Upper lobe of left lung (tissue), 6 donors: ENCODE measurements at regions not wholly inside any gene's neighbourhood (a gene's known extent, or its start where the extent isn't known, plus 50 kb on each side); places are given as distances from the start of the nearest gene placed in this dataset.
A peak's percentile ranks its signal among the peaks of the same experiment; 100 is the strongest.

Experiments
- ATAC-seq, 2 donors: fragments of 200-7000 bp; cut with Tn5 transposase; one replicate each; pipeline ENCODE4 v1.9.1; 2022; ENCODE audit warnings: mild to moderate bottlenecking in 2 of 2, moderate library complexity in 2 of 2; ENCODE audit not compliant: low FRiP score in 2 of 2
- DNase-seq, 2 donors: peaks; one replicate each; pipeline ENCODE4 v3.0.0-alpha.2; 2019 to 2020
- H3K27ac ChIP-seq, 4 donors: fragments of 200-600 bp; sonication (generic); one replicate each; pipeline ENCODE4 v1.5.1; 2016 to 2019
- H3K27me3 ChIP-seq, 4 donors: fragments of 200-600 bp; sonication (generic); one replicate each; pipeline ENCODE4 v1.5.1; 2017 to 2019
- H3K36me3 ChIP-seq, 4 donors: fragments of 200-600 bp; sonication (generic); one replicate each; pipeline ENCODE4 v1.5.1; 2016 to 2019
- H3K4me1 ChIP-seq, 4 donors: fragments of 200-600 bp; sonication (generic); one replicate each; pipeline ENCODE4 v1.5.1; 2018 to 2019
- H3K4me3 ChIP-seq, 4 donors: fragments of 200-600 bp; sonication (generic); one replicate each; pipeline ENCODE4 v1.5.1; 2017 to 2019; ENCODE audit warnings: mild to moderate bottlenecking in 2 of 4, moderate library complexity in 1 of 4
- H3K9me3 ChIP-seq, 4 donors: fragments of 200-600 bp; sonication (generic); one replicate each; pipeline ENCODE4 v1.5.1; 2018 to 2019
- CTCF ChIP-seq, 6 experiments: fragments of 450-650 bp in 4 of 6; fragments of 200-600 bp in 2 of 6; sonication (generic) in 2 of 6; IDR thresholded peaks; one replicate each; pipeline ENCODE4 v1.5.1; 2016 to 2019; ENCODE audit warnings: antibody characterized with exemption in 6 of 6
- EP300 ChIP-seq, 4 donors: sonication (generic); formaldehyde crosslinking; IDR thresholded peaks; one replicate each; pipeline ENCODE4 v1.5.1; 2017; ENCODE audit warnings: antibody characterized with exemption in 4 of 4, control low read depth in 2 of 4
- POLR2A ChIP-seq, 4 donors: fragments of 450-650 bp; IDR thresholded peaks; one replicate each; pipeline ENCODE4 v1.5.1; 2016 to 2017; ENCODE audit warnings: antibody characterized with exemption in 4 of 4, mild to moderate bottlenecking in 2 of 4
- POLR2AphosphoS5 ChIP-seq, 2 donors: sonication (generic); formaldehyde crosslinking; IDR thresholded peaks; one replicate each; pipeline ENCODE4 v1.5.1; 2017; ENCODE audit warnings: antibody characterized with exemption in 2 of 2
- WGBS, 2 donors: methylation state at CpG; one replicate each; pipeline ENCODE4 v1.1.5; 2017 to 2018; 5-methylcytosine and 5-hydroxymethylcytosine counted together
- donor health status: DM: no; HTN: no; CAD: no; lungs with moderate emphysema.
- donor health status: DM: no; HTN: yes; CAD: no; lungs with severe emphysema.

DNA sequence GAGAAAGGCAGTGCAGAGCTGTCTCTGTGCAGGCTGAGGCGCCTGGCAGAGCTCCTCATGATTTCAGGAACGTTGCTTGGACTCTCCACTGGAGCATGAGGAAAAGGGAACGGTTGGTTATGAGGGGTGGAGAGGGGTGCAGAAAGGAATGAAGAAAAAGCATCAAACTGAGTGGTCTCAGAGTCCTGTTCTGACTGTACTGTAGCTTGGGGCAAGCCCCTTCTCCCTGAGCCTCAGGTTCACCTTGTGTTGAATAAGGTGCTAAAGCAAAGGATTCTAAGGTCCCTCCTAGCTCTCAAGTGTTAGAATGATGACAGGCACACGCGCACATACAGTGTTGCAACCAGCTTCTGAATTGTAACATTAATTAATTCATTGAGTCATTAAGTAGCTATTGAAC, 125.2 kb upstream of the PARP11 start:
- Histone ChIP-seq H3K27me3 (no peaks in the 10 kb centered on the region), H3K27ac (peak overlapping the region in 3 of 4 donors; percentile 54 to 75 (median 69)), H3K9me3 (no peaks in the 10 kb centered on the region), H3K4me1 (peaks cover 0 to 16% (median 7%) of the 10 kb centered on the region in 4 donors), H3K4me3 (no peak overlapping the region), H3K36me3 (no peaks in the 10 kb centered on the region)
- no peak for TF ChIP-seq CTCF (IDR thresholded peaks at IDR 0.05)
- TF ChIP-seq POLR2AphosphoS5 (IDR thresholded peaks at IDR 0.05): no peak
- no peak for TF ChIP-seq EP300 (IDR thresholded peaks at IDR 0.05)
- DNase-seq (no peak), ATAC-seq (no peak)
- 61 to 76% methylated on average over 5 of the region's 5 CpGs for WGBS, 2 donors

- no peaks in the 10 kb centered on the region for H3K27me3 ChIP-seq
- no peaks in the 10 kb centered on the region for H3K36me3 ChIP-seq
- TF ChIP-seq POLR2AphosphoS5 (IDR thresholded peaks at IDR 0.05) (no peak), POLR2A (IDR thresholded peaks at IDR 0.05) (no peak), CTCF (IDR thresholded peaks at IDR 0.05) (no peak), EP300 (IDR thresholded peaks at IDR 0.05) (no peak)
- 67 to 79% methylated on average over 5 of the region's 5 CpGs for WGBS, 2 donors
- H3K9me3 ChIP-seq: no peaks in the 10 kb centered on the region
- ATAC-seq (no peak), DNase-seq (no peak)
- no peak overlapping the region for H3K27ac ChIP-seq
- no peak overlapping the region for H3K4me3 ChIP-seq
- peaks cover 0 to 16% (median 7%) of the 10 kb centered on the region in 4 donors for H3K4me1 ChIP-seq
Measured at GRCh38 chr12:3996322-3996721, 123.1 kb upstream of the PARP11 start.

- Histone ChIP-seq H3K27me3 (no peaks in the 10 kb centered on the region), H3K9me3 (no peaks in the 10 kb centered on the region), H3K4me1 (peaks cover 0 to 16% (median 7%) of the 10 kb centered on the region in 4 donors), H3K27ac (no peak overlapping the region), H3K4me3 (no peak overlapping the region), H3K36me3 (no peaks in the 10 kb centered on the region)
- DNase-seq (no peak), ATAC-seq (no peak)
- 87 to 88% methylated on average over 2 of the region's 2 CpGs for WGBS, 2 donors
- TF ChIP-seq POLR2AphosphoS5 (IDR thresholded peaks at IDR 0.05): no peak
- no peak for TF ChIP-seq EP300 (IDR thresholded peaks at IDR 0.05)
- no peak for TF ChIP-seq POLR2A (IDR thresholded peaks at IDR 0.05)
- TF ChIP-seq CTCF (IDR thresholded peaks at IDR 0.05): no peak
Measured at GRCh38 chr12:3995306-3995705, 122.1 kb upstream of the PARP11 start.

DNA sequence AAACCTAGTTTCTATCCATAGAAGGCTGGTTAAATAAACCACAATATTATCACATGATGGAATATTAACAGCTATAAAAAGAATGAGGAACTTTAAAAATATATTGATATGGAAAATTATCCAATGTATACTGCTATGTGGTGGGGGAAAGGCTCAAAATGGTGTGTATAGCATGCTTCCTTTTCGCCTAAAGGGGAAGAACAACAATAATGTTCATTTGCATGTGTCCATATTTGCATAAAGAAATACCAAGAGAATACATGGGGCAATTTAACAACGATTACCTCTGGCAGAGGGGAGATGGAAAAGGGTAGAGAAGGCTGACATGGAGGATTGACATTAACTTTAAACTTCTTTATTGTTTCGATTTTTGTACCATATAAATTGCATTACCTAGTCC, 121.3 kb upstream of the PARP11 start:
- Histone ChIP-seq H3K4me3 (no peak overlapping the region), H3K27me3 (no peaks in the 10 kb centered on the region), H3K27ac (no peak overlapping the region), H3K9me3 (no peaks in the 10 kb centered on the region), H3K36me3 (no peaks in the 10 kb centered on the region), H3K4me1 (peaks cover 0 to 16% (median 7%) of the 10 kb centered on the region in 4 donors)
- TF ChIP-seq POLR2AphosphoS5 (IDR thresholded peaks at IDR 0.05): no peak
- TF ChIP-seq POLR2A (IDR thresholded peaks at IDR 0.05): no peak
- TF ChIP-seq CTCF (IDR thresholded peaks at IDR 0.05): no peak
- TF ChIP-seq EP300 (IDR thresholded peaks at IDR 0.05): no peak
- WGBS, 2 donors: 72 to 82% methylated on average over 3 of the region's 3 CpGs
- DNase-seq (no peak), ATAC-seq (no peak)

GRCh38 chr12:3992945-3993344, 119.7 kb upstream of the PARP11 start:
- H3K27me3 ChIP-seq: no peaks in the 10 kb centered on the region
- TF ChIP-seq CTCF (IDR thresholded peaks at IDR 0.05): no peak
- TF ChIP-seq POLR2AphosphoS5 (IDR thresholded peaks at IDR 0.05): no peak
- no peak for TF ChIP-seq POLR2A (IDR thresholded peaks at IDR 0.05)
- no peak for TF ChIP-seq EP300 (IDR thresholded peaks at IDR 0.05)
- whole genome bisulfite sequencing, 2 donors: 44 to 66% methylated on average over 4 of the region's 4 CpGs
- no peak overlapping the region for H3K4me3 ChIP-seq
- H3K4me1 ChIP-seq: peaks cover 0 to 5% (median 0%) of the 10 kb centered on the region in 4 donors
- no peaks in the 10 kb centered on the region for H3K9me3 ChIP-seq
- ATAC-seq: no peak
- no peaks in the 10 kb centered on the region for H3K36me3 ChIP-seq
- H3K27ac ChIP-seq: no peak overlapping the region
- no peak for DNase-seq
